HepG2 (cell line): ENCODE measurements at regions not wholly inside any gene's neighbourhood (a gene's known extent, or its start where the extent isn't known, plus 50 kb on each side); places are given as distances from the start of the nearest gene placed in this dataset.

Experiments
- ATAC-seq: fragments of 200-7000 bp; cut with Tn5 transposase; 3 replicates; pipeline ENCODE4 v1.9.1; 2020; ENCODE audit warnings: mild to moderate bottlenecking, moderate library complexity
- BruUV-seq: library from RNA; stranded (reverse); fragments of 400-500 nt; replicated peaks from 2 replicates; lab custom pipeline; 2021; lab: Mats Ljungman, UMichigan
- CTCF ChIA-PET: fragments of 300-600 bp; formaldehyde crosslinking; extraction: SDS; loops from one replicate; lab custom pipeline; 2021; ENCODE audit warnings: low total read pairs, inconsistent platforms, low intra/inter-chr PET ratio; lab: Yijun Ruan, JAX
- POLR2A ChIA-PET: fragments of 350-600 bp; sonication (Branson Sonifier 250); formaldehyde crosslinking; loops from one replicate; lab custom pipeline; 2020; ENCODE audit warnings: antibody characterized with exemption, inconsistent platforms; lab: Yijun Ruan, JAX
- DNase-seq: peaks from one replicate; pipeline ENCODE4 v3.0.0-alpha.2; 2015; ENCODE audit warnings: low spot score
- FAIRE-seq: peaks from 3 replicates; lab custom pipeline; 2011; peaks lifted over from hg19 to GRCh38; lab: Jason Lieb, UNC
- H2AFZ ChIP-seq: one replicate; pipeline ENCODE4 v1.6.1; 2011; ENCODE audit warnings: low read length, inconsistent platforms
- H3K27ac ChIP-seq: fragments of 300-600 bp; 3 replicates; pipeline ENCODE4 v1.8.0; 2011; ENCODE audit warnings: mixed run types, mild to moderate bottlenecking, mixed read lengths, low read length, inconsistent platforms; ENCODE audit not compliant: insufficient read depth; ENCODE audit errors: extremely low read length
- H3K27me3 ChIP-seq, 2 experiments: fragments of 200-600 bp in 1 of 2; 2 replicates in 1 of 2; 3 replicates in 1 of 2; pipeline versions ENCODE4 v1.6.0 to v1.8.0; 2011; ENCODE audit warnings: low read length in 2 of 2, mild to moderate bottlenecking in 2 of 2, moderate library complexity in 2 of 2, inconsistent platforms in 1 of 2; ENCODE audit not compliant: insufficient read depth in 2 of 2, control insufficient read depth in 1 of 2
- H3K36me3 ChIP-seq, 2 experiments: fragments of 200-600 bp in 1 of 2; replicated peaks in 1 of 2; 2 replicates in 1 of 2; 3 replicates in 1 of 2; pipeline versions ENCODE4 v1.5.1 to v1.8.0; 2011; ENCODE audit warnings: low read length in 2 of 2, inconsistent platforms in 1 of 2; ENCODE audit not compliant: insufficient read depth in 2 of 2, control insufficient read depth in 1 of 2
- H3K4me1 ChIP-seq: 2 replicates; pipeline ENCODE4 v1.5.1; 2012; ENCODE audit warnings: low read length, inconsistent platforms; ENCODE audit not compliant: insufficient read depth
- H3K4me2 ChIP-seq: 2 replicates; pipeline ENCODE4 v1.6.0; 2011; ENCODE audit warnings: low read depth, low read length, inconsistent platforms
- H3K4me3 ChIP-seq, 3 experiments: fragments of 200-600 bp in 1 of 3; sonication (generic), shearing (Covaris generic) in 1 of 3; replicated peaks in 1 of 3; 2 replicates each; pipeline ENCODE4 v1.5.1; 2011 to 2016; ENCODE audit warnings: low read length in 3 of 3, inconsistent platforms in 2 of 3, low read depth in 2 of 3, mild to moderate bottlenecking in 2 of 3, control low read depth in 1 of 3, mixed read lengths in 1 of 3; ENCODE audit not compliant: insufficient read depth in 1 of 3
- H3K79me2 ChIP-seq: one replicate; pipeline ENCODE4 v1.6.1; 2011; ENCODE audit warnings: low read length, inconsistent platforms; ENCODE audit not compliant: insufficient read depth
- H3K9ac ChIP-seq: 2 replicates; pipeline ENCODE4 v1.6.0; 2011; ENCODE audit warnings: mild to moderate bottlenecking, low read depth, low read length, inconsistent platforms; ENCODE audit not compliant: insufficient read depth
- H3K9me3 ChIP-seq: 2 replicates; pipeline ENCODE4 v1.5.1; 2012; ENCODE audit warnings: mild to moderate bottlenecking, low read length
- H4K20me1 ChIP-seq: 2 replicates; pipeline ENCODE4 v1.6.0; 2011; ENCODE audit warnings: inconsistent platforms, mild to moderate bottlenecking, low read length, moderate library complexity; ENCODE audit not compliant: insufficient read depth
- DDIT3 ChIP-seq: sonication (generic); formaldehyde crosslinking; IDR thresholded peaks from 2 replicates; pipeline ENCODE4 v1.4.0; 2020; ENCODE audit warnings: mild to moderate bottlenecking, missing genetic modification reagents
- GATAD2A ChIP-seq: IDR thresholded peaks from 2 replicates; pipeline ENCODE4 v1.6.1; 2016
- NFAT5 ChIP-seq: sonication (generic); formaldehyde crosslinking; IDR thresholded peaks from 2 replicates; pipeline ENCODE4 v1.4.0; 2020; ENCODE audit warnings: missing genetic modification reagents
- SIN3B ChIP-seq: fragments of 150-350 bp; IDR thresholded peaks from 2 replicates; pipeline ENCODE4 v1.6.1; 2014; ENCODE audit warnings: low read length
- TP53 ChIP-seq: sonication (generic); formaldehyde crosslinking; conservative IDR thresholded peaks from 2 replicates; pipeline ENCODE4 v1.4.0; 2020; ENCODE audit warnings: missing genetic modification reagents
- ZEB1 ChIP-seq: IDR thresholded peaks from 2 replicates; pipeline ENCODE4 v1.6.1; 2012; ENCODE audit warnings: mild to moderate bottlenecking, low read depth, inconsistent platforms; ENCODE audit not compliant: insufficient replicate concordance
- ZNF225 ChIP-seq: sonication (generic); formaldehyde crosslinking; IDR thresholded peaks from 2 replicates; pipeline ENCODE4 v1.4.0; 2020; ENCODE audit warnings: mild to moderate bottlenecking, missing genetic modification reagents
- ZNF446 ChIP-seq: sonication (generic); formaldehyde crosslinking; IDR thresholded peaks from 2 replicates; pipeline ENCODE4 v1.5.0; 2020; ENCODE audit warnings: mild to moderate bottlenecking, missing genetic modification reagents
- ZNF530 ChIP-seq: sonication (generic); formaldehyde crosslinking; IDR thresholded peaks from 2 replicates; pipeline ENCODE4 v1.5.0; 2020; ENCODE audit warnings: low read depth, mild to moderate bottlenecking, missing genetic modification reagents
- ZNF557 ChIP-seq: sonication (generic); formaldehyde crosslinking; IDR thresholded peaks from 2 replicates; pipeline ENCODE4 v1.4.0; 2020; ENCODE audit warnings: missing genetic modification reagents
- ZNF703 ChIP-seq: sonication (generic); formaldehyde crosslinking; IDR thresholded peaks from 2 replicates; pipeline ENCODE4 v1.5.1; 2020; ENCODE audit warnings: missing genetic modification reagents, mild to moderate bottlenecking, moderate library complexity, borderline replicate concordance
- ZNF790 ChIP-seq: sonication (generic); formaldehyde crosslinking; IDR thresholded peaks from 2 replicates; pipeline ENCODE4 v1.8.0; 2022; ENCODE audit warnings: missing genetic modification reagents, mild to moderate bottlenecking, borderline replicate concordance
- ZNF879 ChIP-seq: sonication (generic); formaldehyde crosslinking; IDR thresholded peaks from 2 replicates; pipeline ENCODE4 v1.8.1; 2023; ENCODE audit warnings: missing genetic modification reagents
- WGBS: methylation state at CpG from one replicate; pipeline ENCODE4 v1.1.6; 2017; ENCODE audit warnings: low lambda C conversion rate; 5-methylcytosine and 5-hydroxymethylcytosine counted together
- in situ Hi-C: cut with HindIII; loops from 2 replicates; pipeline ENCODE4 v1.10.0; 2017; ENCODE audit warnings: low pct_unique_long_range_greater_than_20kb; ENCODE audit not compliant: extremely low pct_ligation_motif_present
- intact Hi-C: fragments of 100-400 bp; cut with micrococcal nuclease; formaldehyde crosslinking; loops from one replicate; pipeline ENCODE4 v1.10.0; 2022; ENCODE audit not compliant: unreplicated experiment

- WGBS, result 0% methylated on average over 1 of the region's 1 CpG
- ATAC-seq (no peak), FAIRE-seq (no peak), DNase-seq (no peak)
- Histone ChIP-seq H3K4me3 (no peak overlapping the region), H3K27me3 (no peaks in the 10 kb centered on the region), H2AFZ (no peak overlapping the region), H3K9me3 (no peaks in the 10 kb centered on the region), H4K20me1 (no peaks in the 10 kb centered on the region), H3K36me3 (no peaks in the 10 kb centered on the region), H3K79me2 (no peaks in the 10 kb centered on the region), H3K9ac (no peak overlapping the region), H3K27ac (no peak overlapping the region), H3K4me2 (no peak overlapping the region), H3K4me1 (no peaks in the 10 kb centered on the region)
- intact Hi-C loops, result no loop called here
- in situ Hi-C loops, result no loop called here
- no TSS peak for BruUV-seq
- ChIA-PET CTCF (no interaction called here), POLR2A (no interaction called here)
- TF ChIP-seq ZNF446 (CRISPR knock-in tag), result no peak
- TF ChIP-seq SIN3B, result no peak
- TF ChIP-seq ZNF530 (CRISPR knock-in tag), result no peak
- no peak for TF ChIP-seq ZNF879 (CRISPR knock-in tag)
- no peak for TF ChIP-seq TP53 (CRISPR knock-in tag)
- no peak for TF ChIP-seq ZEB1
- no peak for TF ChIP-seq NFAT5
- TF ChIP-seq ZNF790 (CRISPR knock-in tag), result no peak
- no peak for TF ChIP-seq ZNF703
- TF ChIP-seq GATAD2A (CRISPR knock-in tag), result no peak
- no peak for TF ChIP-seq ZNF557 (CRISPR knock-in tag)
- no peak for TF ChIP-seq ZNF225 (CRISPR knock-in tag)
- no peak for TF ChIP-seq DDIT3 (CRISPR knock-in tag)
Measured at GRCh38 chr12:86496595-86496994, 240.4 kb upstream of the MGAT4C start.
